HUES64 (cell line): ENCODE measurements at regions not wholly inside any gene's neighbourhood (a gene's known extent, or its start where the extent isn't known, plus 50 kb on each side); places are given as distances from the start of the nearest gene placed in this dataset.
"Not testable (repeated sequence)": the region's sequence is repeated elsewhere in the genome, so short reads cannot be mapped to it uniquely, and the experiment has no call there.

ENCODE experiments used
- H3K27ac ChIP-seq: 2 replicates; pipeline ENCODE4 v1.7.0; 2013; ENCODE audit warnings: low read depth, low read length, inconsistent platforms
- H3K27me3 ChIP-seq: 2 replicates; pipeline ENCODE4 v1.6.1; 2013; ENCODE audit warnings: mild to moderate bottlenecking, low read length; ENCODE audit not compliant: insufficient read depth
- H3K36me3 ChIP-seq: 2 replicates; pipeline ENCODE4 v1.6.1; 2013; ENCODE audit warnings: mild to moderate bottlenecking, low read length; ENCODE audit not compliant: insufficient read depth
- H3K4me1 ChIP-seq: 2 replicates; pipeline ENCODE4 v1.6.1; 2013; ENCODE audit warnings: mild to moderate bottlenecking, low read length, moderate library complexity; ENCODE audit not compliant: insufficient read depth
- H3K4me3 ChIP-seq: 2 replicates; pipeline ENCODE4 v1.5.1; 2013; ENCODE audit warnings: mild to moderate bottlenecking, low read length, moderate library complexity
- H3K9ac ChIP-seq: 2 replicates; pipeline ENCODE4 v1.6.1; 2013; ENCODE audit warnings: mild to moderate bottlenecking, low read depth, low read length
- H3K9me3 ChIP-seq: 2 replicates; pipeline ENCODE4 v1.6.1; 2013; ENCODE audit warnings: low read depth, low read length; ENCODE audit not compliant: insufficient read depth
- whole genome bisulfite sequencing: fragments of 150-250, 120-280 bp; methylation state at CpG from one replicate; pipeline ENCODE4 v1.1.7; 2013; ENCODE audit warnings: missing lambda C conversion rate; 5-methylcytosine and 5-hydroxymethylcytosine counted together

GRCh38 chr20:4468114-4468513, 218.1 kb upstream of the PRNP start:
- Histone ChIP-seq H3K27me3 (no peaks in the 10 kb centered on the region), H3K36me3 (no peaks in the 10 kb centered on the region), H3K9me3 (no peaks in the 10 kb centered on the region), H3K27ac (no peak overlapping the region), H3K4me1 (no peaks in the 10 kb centered on the region), H3K9ac (no peak overlapping the region), H3K4me3 (no peak overlapping the region)
- 96% methylated on average over 1 of the region's 1 CpG for WGBS

- 91% methylated on average over 4 of the region's 4 CpGs for WGBS
- H3K4me3 ChIP-seq: no peak overlapping the region
Measured at GRCh38 chr20:4465855-4466545, 216.9 kb upstream of the ADRA1D start.

GRCh38 chr20:4465212-4465611, 216.1 kb upstream of the ADRA1D start:
- Histone ChIP-seq H3K36me3 (no peaks in the 10 kb centered on the region), H3K27ac (no peak overlapping the region), H3K9ac (no peak overlapping the region), H3K27me3 (no peaks in the 10 kb centered on the region), H3K9me3 (no peaks in the 10 kb centered on the region), H3K4me1 (no peaks in the 10 kb centered on the region), H3K4me3 (no peak overlapping the region)
- WGBS: no CpG with 5 or more reads among the region's 1 CpG

More at GRCh38 chr20:4465855-4466545, 216.9 kb upstream of the ADRA1D start:
- Histone ChIP-seq H3K4me1 (no peaks in the 10 kb centered on the region), H3K9me3 (no peaks in the 10 kb centered on the region), H3K9ac (no peak overlapping the region), H3K27me3 (no peaks in the 10 kb centered on the region), H3K27ac (no peak overlapping the region), H3K36me3 (no peaks in the 10 kb centered on the region)

GRCh38 chr20:4462801-4463200, 213.7 kb upstream of the ADRA1D start:
- not testable (repeated sequence) for H3K27me3 ChIP-seq, H3K9me3 ChIP-seq, H3K9ac ChIP-seq, H3K27ac ChIP-seq, H3K36me3 ChIP-seq, H3K4me3 ChIP-seq
- 85% methylated on average over 1 of the region's 1 CpG for WGBS
- peaks cover 10% of the 10 kb centered on the region; the same call in 1 of the 2 replicates for H3K4me1 ChIP-seq

GRCh38 chr20:4459081-4459480, 210.0 kb upstream of the ADRA1D start:
- Histone ChIP-seq H3K9me3 (no peaks in the 10 kb centered on the region), H3K4me1 (peaks cover 16% of the 10 kb centered on the region; the same call in 1 of the 2 replicates), H3K9ac (no peak overlapping the region), H3K4me3 (no peak overlapping the region), H3K36me3 (no peaks in the 10 kb centered on the region), H3K27ac (no peak overlapping the region), H3K27me3 (no peaks in the 10 kb centered on the region)

GRCh38 chr20:4457566-4458543, 208.8 kb upstream of the ADRA1D start:
- 78% methylated on average over 2 of the region's 2 CpGs for WGBS
- Histone ChIP-seq H3K4me1 (peaks cover 16% of the 10 kb centered on the region; the same call in 1 of the 2 replicates), H3K4me3 (no peak overlapping the region), H3K27ac (no peak overlapping the region), H3K36me3 (no peaks in the 10 kb centered on the region), H3K9me3 (no peaks in the 10 kb centered on the region), H3K27me3 (no peaks in the 10 kb centered on the region), H3K9ac (no peak overlapping the region)

GRCh38 chr20:4455996-4456395, 206.9 kb upstream of the ADRA1D start:
- WGBS: 92% methylated on average over 4 of the region's 4 CpGs
- H3K27ac ChIP-seq: no peak overlapping the region

GRCh38 chr20:4455301-4455701, 206.2 kb upstream of the ADRA1D start:
- H3K4me1 ChIP-seq: peaks cover 16% of the 10 kb centered on the region; the same call in 1 of the 2 replicates
- H3K9me3 ChIP-seq: no peaks in the 10 kb centered on the region
- H3K27me3 ChIP-seq: no peaks in the 10 kb centered on the region
- 91% methylated on average over 1 of the region's 1 CpG for WGBS
- H3K4me3 ChIP-seq: no peak overlapping the region
- no peaks in the 10 kb centered on the region for H3K36me3 ChIP-seq
- no peak overlapping the region for H3K27ac ChIP-seq
- H3K9ac ChIP-seq: no peak overlapping the region

More at GRCh38 chr20:4455996-4456395, 206.9 kb upstream of the ADRA1D start:
- Histone ChIP-seq H3K4me1 (peaks cover 16% of the 10 kb centered on the region; the same call in 1 of the 2 replicates), H3K9me3 (no peaks in the 10 kb centered on the region), H3K9ac (no peak overlapping the region), H3K27me3 (no peaks in the 10 kb centered on the region), H3K36me3 (no peaks in the 10 kb centered on the region), H3K4me3 (no peak overlapping the region)

- H3K27ac ChIP-seq: no peak overlapping the region
- H3K4me1 ChIP-seq: peaks cover 16% of the 10 kb centered on the region; the same call in 1 of the 2 replicates
- no peaks in the 10 kb centered on the region for H3K9me3 ChIP-seq
- no peak overlapping the region for H3K9ac ChIP-seq
- H3K36me3 ChIP-seq: no peaks in the 10 kb centered on the region
- WGBS: 96% methylated on average over 4 of the region's 4 CpGs
- H3K27me3 ChIP-seq: no peaks in the 10 kb centered on the region
- no peak overlapping the region for H3K4me3 ChIP-seq
Measured at GRCh38 chr20:4454111-4454510, 205.0 kb upstream of the ADRA1D start.

- Histone ChIP-seq H3K4me1 (peaks cover 10% of the 10 kb centered on the region; the same call in 1 of the 2 replicates), H3K36me3 (no peaks in the 10 kb centered on the region), H3K27ac (no peak overlapping the region), H3K9ac (no peak overlapping the region), H3K27me3 (no peaks in the 10 kb centered on the region), H3K9me3 (no peaks in the 10 kb centered on the region), H3K4me3 (no peak overlapping the region)
- 100% methylated on average over 1 of the region's 1 CpG for WGBS
Measured at GRCh38 chr20:4453359-4453758, 204.3 kb upstream of the ADRA1D start.

- H3K27ac ChIP-seq: no peak overlapping the region
- H3K9ac ChIP-seq: no peak overlapping the region
- H3K4me1 ChIP-seq: no peaks in the 10 kb centered on the region
- no peaks in the 10 kb centered on the region for H3K36me3 ChIP-seq
- 91% methylated on average over 2 of the region's 2 CpGs for whole genome bisulfite sequencing
- H3K9me3 ChIP-seq: 0 out of 2 replicates have a peak, but pooled peaks cover 4% of the 10 kb centered on the region
- H3K4me3 ChIP-seq: no peak overlapping the region
- no peaks in the 10 kb centered on the region for H3K27me3 ChIP-seq
Measured at GRCh38 chr20:4451487-4452081, 202.5 kb upstream of the ADRA1D start.
